Adrenal gland (tissue), 9 donors: ENCODE measurements at regions not wholly inside any gene's neighbourhood (a gene's known extent, or its start where the extent isn't known, plus 50 kb on each side); places are given as distances from the start of the nearest gene placed in this dataset.
"Not testable (repeated sequence)": the region's sequence is repeated elsewhere in the genome, so short reads cannot be mapped to it uniquely, and the experiment has no call there.

ENCODE experiments used
- DNase-seq, 7 donors: peaks; one replicate each; pipeline ENCODE4 v3.0.0-alpha.2; 2019 to 2020
- H3K27ac ChIP-seq, 5 donors: fragments of 200-600 bp; sonication (generic) in 4 of 5; 1 replicate in 3 of 5; 2 replicates in 2 of 5; pipeline versions ENCODE4 v1.5.1 to v1.8.0; 2016 to 2020; ENCODE audit warnings: mild to moderate bottlenecking in 1 of 5
- H3K27me3 ChIP-seq: fragments of 200-600 bp; 2 replicates; pipeline ENCODE4 v1.8.0; 2021
- H3K36me3 ChIP-seq, 2 donors: fragments of 200-600 bp; replicated peaks in 1 of 2; 1 replicate in 1 of 2; 2 replicates in 1 of 2; pipeline versions ENCODE4 v1.5.1 to v1.8.0; 2018 to 2022
- H3K4me1 ChIP-seq, 2 donors: fragments of 200-600 bp; replicated peaks in 1 of 2; 1 replicate in 1 of 2; 2 replicates in 1 of 2; pipeline versions ENCODE4 v1.5.1 to v1.8.0; 2018 to 2021
- H3K4me3 ChIP-seq, 4 donors: fragments of 200-600 bp; sonication (generic) in 3 of 4; one replicate each; pipeline ENCODE4 v1.5.1; 2016 to 2018
- H3K9me3 ChIP-seq, 3 donors: fragments of 200-600 bp; sonication (generic) in 1 of 3; replicated peaks in 1 of 3; 1 replicate in 2 of 3; 2 replicates in 1 of 3; pipeline versions ENCODE4 v1.5.1 to v1.8.0; 2016 to 2021
- CTCF ChIP-seq, 6 experiments: fragments of 450-650 bp in 4 of 6; fragments of 200-600 bp in 2 of 6; sonication (generic) in 1 of 6; IDR thresholded peaks; 1 replicate in 5 of 6; 2 replicates in 1 of 6; pipeline versions ENCODE4 v1.5.1 to v1.8.0; 2016 to 2021; ENCODE audit warnings: antibody characterized with exemption in 6 of 6, mild to moderate bottlenecking in 2 of 6, moderate library complexity in 1 of 6
- POLR2A ChIP-seq, 2 donors: fragments of 450-650 bp; IDR thresholded peaks; one replicate each; pipeline ENCODE4 v1.6.1; 2017; ENCODE audit warnings: antibody characterized with exemption in 2 of 2, mild to moderate bottlenecking in 2 of 2, moderate library complexity in 1 of 2
- WGBS, 4 donors: extraction: QIAGEN DNeasy Blood & Tissue Kit in 2 of 4; methylation state at CpG; one replicate each; pipeline versions ENCODE4 v1.1.5 to v1.1.7; 2013 to 2017; 5-methylcytosine and 5-hydroxymethylcytosine counted together
- intact Hi-C, 2 donors: fragments of 100-400 bp; cut with DNase I; formaldehyde crosslinking; loops; one replicate each; pipeline versions ENCODE4 v1.14.1 to v1.15.0; 2022 to 2023
- donor health status: healthy with polysubstance abuse.
- donor health status: Bipolar disorder and iron deficiency.
- donor health status: DM: yes; HTN: yes; CAD: no.
- donor health status: DM: no; HTN: no; CAD: no.
- donor health status: DM: no; HTN: no; CAD: no.

GRCh38 chr11:112619106-112619505, 342.1 kb upstream of the NCAM1 start:
- no peak for TF ChIP-seq POLR2A (IDR thresholded peaks at IDR 0.05)
- no peak for TF ChIP-seq CTCF (IDR thresholded peaks at IDR 0.05)
- WGBS, 4 donors, result 76 to 88% (median 83%) methylated on average over 5 of the region's 5 CpGs
- Histone ChIP-seq H3K27me3 (no peaks in the 10 kb centered on the region), H3K27ac (no peak overlapping the region), H3K4me1 (no peaks in the 10 kb centered on the region), H3K4me3 (no peak overlapping the region), H3K36me3 (no peaks in the 10 kb centered on the region), H3K9me3 (no peaks in the 10 kb centered on the region)
- DNase-seq, result no peak
- intact Hi-C loops, result no loop called here

- Histone ChIP-seq H3K4me1 (no peaks in the 10 kb centered on the region), H3K27ac (no peak overlapping the region), H3K9me3 (no peaks in the 10 kb centered on the region), H3K36me3 (no peaks in the 10 kb centered on the region), H3K4me3 (no peak overlapping the region), H3K27me3 (no peaks in the 10 kb centered on the region)
- TF ChIP-seq POLR2A (IDR thresholded peaks at IDR 0.05) (no peak), CTCF (IDR thresholded peaks at IDR 0.05) (no peak)
- no peak for DNase-seq
- WGBS, 4 donors, result 71 to 81% (median 76%) methylated on average over 6 to 7 of the region's 7 CpGs
- intact Hi-C loops, result no loop called here
Observed at GRCh38 chr11:112620621-112621394, 340.4 kb upstream of the NCAM1 start.

GRCh38 chr11:112623057-112623456, 338.2 kb upstream of the NCAM1 start:
- Histone ChIP-seq H3K27me3 (no peaks in the 10 kb centered on the region), H3K36me3 (no peaks in the 10 kb centered on the region), H3K4me1 (no peaks in the 10 kb centered on the region), H3K4me3 (no peak overlapping the region), H3K27ac (no peak overlapping the region), H3K9me3 (no peaks in the 10 kb centered on the region)
- WGBS, 4 donors, result 16 to 64% (median 57%) methylated on average over 1 of the region's 1 CpG
- intact Hi-C loops, result no loop called here
- TF ChIP-seq CTCF (IDR thresholded peaks at IDR 0.05) (no peak), POLR2A (IDR thresholded peaks at IDR 0.05) (no peak)
- DNase-seq, result no peak

GRCh38 chr11:112624431-112624830, 336.8 kb upstream of the NCAM1 start:
- TF ChIP-seq CTCF (IDR thresholded peaks at IDR 0.05) (no peak), POLR2A (IDR thresholded peaks at IDR 0.05) (no peak)
- 64 to 68% (median 66%) methylated on average over 4 of the region's 4 CpGs for WGBS, 4 donors

GRCh38 chr11:112624971-112625370, 336.2 kb upstream of the NCAM1 start:
- 76 to 97% (median 81%) methylated on average over 2 of the region's 2 CpGs for WGBS, 4 donors
- H3K4me1 ChIP-seq, DNase-seq, H3K36me3 ChIP-seq, H3K27ac ChIP-seq, H3K4me3 ChIP-seq, H3K9me3 ChIP-seq, H3K27me3 ChIP-seq, intact Hi-C loops: not testable (repeated sequence)

More at GRCh38 chr11:112624431-112624830, 336.8 kb upstream of the NCAM1 start:
- H3K27ac ChIP-seq, result no peak overlapping the region
- H3K9me3 ChIP-seq, result no peaks in the 10 kb centered on the region
- intact Hi-C loops, result no loop called here
- no peaks in the 10 kb centered on the region for H3K4me1 ChIP-seq
- DNase-seq, result no peak
- H3K4me3 ChIP-seq, result no peak overlapping the region
- no peaks in the 10 kb centered on the region for H3K36me3 ChIP-seq
- no peaks in the 10 kb centered on the region for H3K27me3 ChIP-seq
